ENCODE measurements at regions not wholly inside any gene's neighbourhood (a gene's known extent, or its start where the extent isn't known, plus 50 kb on each side); places are given as distances from the start of the nearest gene placed in this dataset.

DNA sequence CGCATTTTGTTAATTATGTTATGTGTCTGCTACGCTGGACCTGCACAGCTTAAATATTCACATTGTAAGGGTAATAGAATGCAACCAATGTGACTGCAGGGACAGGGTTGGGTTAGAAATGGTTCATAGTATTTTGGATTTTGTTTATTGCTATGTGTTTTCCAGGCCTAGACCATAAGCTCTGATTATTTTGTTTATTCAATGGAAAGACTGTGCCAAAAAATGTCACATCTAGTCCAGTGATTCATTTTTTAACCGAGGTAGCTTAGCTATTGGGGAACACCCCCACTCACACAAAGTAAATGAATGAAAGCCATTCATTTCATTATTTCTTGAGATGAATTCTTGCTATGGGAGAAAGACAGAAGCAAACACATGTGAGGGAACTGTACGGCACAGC, 516.5 kb upstream of the ANKRD30A start:
- no peak for DNase-seq (ENCODE audit: low spot score)
- no peak overlapping the region for H3K4me3 ChIP-seq
- no peak overlapping the region for H3K27ac ChIP-seq
- no peaks in the 10 kb centered on the region for H3K4me1 ChIP-seq
- H3K36me3 ChIP-seq = no peaks in the 10 kb centered on the region
- no peaks in the 10 kb centered on the region for H3K27me3 ChIP-seq
- TF ChIP-seq, protein P1, sequence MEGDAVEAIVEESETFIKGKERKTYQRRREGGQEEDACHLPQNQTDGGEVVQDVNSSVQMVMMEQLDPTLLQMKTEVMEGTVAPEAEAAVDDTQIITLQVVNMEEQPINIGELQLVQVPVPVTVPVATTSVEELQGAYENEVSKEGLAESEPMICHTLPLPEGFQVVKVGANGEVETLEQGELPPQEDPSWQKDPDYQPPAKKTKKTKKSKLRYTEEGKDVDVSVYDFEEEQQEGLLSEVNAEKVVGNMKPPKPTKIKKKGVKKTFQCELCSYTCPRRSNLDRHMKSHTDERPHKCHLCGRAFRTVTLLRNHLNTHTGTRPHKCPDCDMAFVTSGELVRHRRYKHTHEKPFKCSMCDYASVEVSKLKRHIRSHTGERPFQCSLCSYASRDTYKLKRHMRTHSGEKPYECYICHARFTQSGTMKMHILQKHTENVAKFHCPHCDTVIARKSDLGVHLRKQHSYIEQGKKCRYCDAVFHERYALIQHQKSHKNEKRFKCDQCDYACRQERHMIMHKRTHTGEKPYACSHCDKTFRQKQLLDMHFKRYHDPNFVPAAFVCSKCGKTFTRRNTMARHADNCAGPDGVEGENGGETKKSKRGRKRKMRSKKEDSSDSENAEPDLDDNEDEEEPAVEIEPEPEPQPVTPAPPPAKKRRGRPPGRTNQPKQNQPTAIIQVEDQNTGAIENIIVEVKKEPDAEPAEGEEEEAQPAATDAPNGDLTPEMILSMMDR (IDR thresholded peaks at IDR 0.05) = no peak
- no peaks in the 10 kb centered on the region for H3K9me3 ChIP-seq

GRCh38 chr10:36608251-36608650, 517.1 kb upstream of the ANKRD30A start:
- Histone ChIP-seq H3K4me3 (no peak overlapping the region), H3K36me3 (no peaks in the 10 kb centered on the region), H3K27ac (no peak overlapping the region), H3K27me3 (no peaks in the 10 kb centered on the region), H3K4me1 (no peaks in the 10 kb centered on the region), H3K9me3 (no peaks in the 10 kb centered on the region)
- DNase-seq (ENCODE audit: low spot score) = no peak
- TF ChIP-seq, protein P1 (IDR thresholded peaks at IDR 0.05) = no peak

DNA sequence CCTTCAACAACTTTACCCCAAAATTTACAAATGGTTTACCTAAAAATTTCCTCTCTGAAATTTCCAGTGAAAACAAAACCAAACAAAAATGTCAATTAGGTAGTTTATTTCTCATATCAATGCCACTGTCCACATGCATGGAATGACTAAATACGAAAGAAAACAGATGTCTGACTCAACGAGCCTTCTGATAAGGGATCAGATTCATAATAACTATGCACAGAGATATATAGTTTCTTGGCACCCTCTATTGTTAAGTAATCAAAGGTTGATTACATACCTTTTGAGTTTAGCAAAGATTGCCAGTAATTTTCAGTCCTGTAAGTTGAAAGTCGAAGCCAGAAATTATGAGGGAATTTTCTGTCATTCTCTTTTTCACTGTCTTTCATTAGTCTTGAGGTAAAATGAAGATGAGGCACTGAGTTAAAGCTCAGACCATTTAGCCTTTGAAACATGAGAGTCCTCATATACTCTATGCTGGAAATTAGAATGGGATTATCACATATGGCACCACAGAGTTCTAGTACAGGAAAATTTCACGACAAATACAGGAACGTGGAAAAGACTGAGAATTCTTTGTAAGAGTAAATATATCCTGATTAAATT, 519.1 kb upstream of the ANKRD30A start:
- H3K27ac ChIP-seq = no peak overlapping the region
- no peaks in the 10 kb centered on the region for H3K4me1 ChIP-seq
- H3K27me3 ChIP-seq = no peaks in the 10 kb centered on the region
- no peaks in the 10 kb centered on the region for H3K36me3 ChIP-seq
- no peaks in the 10 kb centered on the region for H3K9me3 ChIP-seq
- H3K4me3 ChIP-seq = no peak overlapping the region
- TF ChIP-seq, protein P1 (IDR thresholded peaks at IDR 0.05) = no peak
- DNase-seq (ENCODE audit: low spot score) = no peak

- no peak for DNase-seq (ENCODE audit: low spot score)
- Histone ChIP-seq H3K4me3 (no peak overlapping the region), H3K9me3 (no peaks in the 10 kb centered on the region), H3K27me3 (no peaks in the 10 kb centered on the region), H3K4me1 (no peaks in the 10 kb centered on the region), H3K27ac (no peak overlapping the region), H3K36me3 (no peaks in the 10 kb centered on the region)
- TF ChIP-seq, protein P1 (IDR thresholded peaks at IDR 0.05) = no peak
Measured at GRCh38 chr10:36604316-36604715, 521.1 kb upstream of the ANKRD30A start.

- Histone ChIP-seq H3K4me1 (no peaks in the 10 kb centered on the region), H3K4me3 (no peak overlapping the region), H3K9me3 (no peaks in the 10 kb centered on the region), H3K27me3 (no peaks in the 10 kb centered on the region), H3K27ac (no peak overlapping the region), H3K36me3 (no peaks in the 10 kb centered on the region)
- DNase-seq (ENCODE audit: low spot score) = no peak
- TF ChIP-seq, protein P1 (IDR thresholded peaks at IDR 0.05) = no peak
Measured at GRCh38 chr10:36603688-36604087, 521.7 kb upstream of the ANKRD30A start.

GRCh38 chr10:36602374-36602773, 523.0 kb upstream of the ANKRD30A start:
- Histone ChIP-seq H3K27me3 (no peaks in the 10 kb centered on the region), H3K4me3 (no peak overlapping the region), H3K36me3 (no peaks in the 10 kb centered on the region), H3K9me3 (no peaks in the 10 kb centered on the region), H3K4me1 (no peaks in the 10 kb centered on the region), H3K27ac (no peak overlapping the region)
- DNase-seq (ENCODE audit: low spot score) = no peak
- TF ChIP-seq, protein P1 (IDR thresholded peaks at IDR 0.05) = no peak

Data from right atrium auricular region (tissue), 2 donors.